H1 (cell line): ENCODE measurements at regions not wholly inside any gene's neighbourhood (a gene's known extent, or its start where the extent isn't known, plus 50 kb on each side); places are given as distances from the start of the nearest gene placed in this dataset.

ENCODE experiments used
- TF ChIP-seq, protein P1 (sequence below): fragments of 300-600 bp; sonication (generic); IDR thresholded peaks from 2 replicates; pipeline ENCODE4 v1.7.1; 2012; ENCODE audit warnings: low read length, moderate library complexity, mild to moderate bottlenecking, inconsistent platforms; ENCODE audit not compliant: insufficient replicate concordance
- TF ChIP-seq, protein P2 (sequence below): IDR thresholded peaks from 2 replicates; pipeline ENCODE4 v1.6.1; 2011; ENCODE audit warnings: low read length, improper control_type of control experiment

DNA sequence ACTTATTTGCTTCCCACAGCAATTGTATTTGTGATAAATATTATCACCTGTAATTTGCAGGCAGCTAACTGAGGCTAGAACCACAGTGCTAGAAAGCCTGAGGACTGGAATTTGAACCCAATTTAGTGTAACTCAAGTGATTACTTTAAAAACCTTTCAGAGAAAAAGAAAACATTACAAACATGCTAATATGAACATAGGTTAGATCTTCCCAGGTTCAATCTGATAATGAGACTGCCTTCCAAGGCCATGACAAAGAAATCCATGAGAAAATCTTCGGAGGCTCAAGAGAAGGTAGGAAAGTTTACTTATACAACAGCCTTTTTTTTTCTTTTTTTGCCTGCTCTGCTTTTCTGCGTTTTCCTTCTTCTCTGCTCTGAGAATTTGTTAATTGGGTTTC lies 620.6 kb upstream of the CCNG1 start (continued):
- TF ChIP-seq, protein P1, sequence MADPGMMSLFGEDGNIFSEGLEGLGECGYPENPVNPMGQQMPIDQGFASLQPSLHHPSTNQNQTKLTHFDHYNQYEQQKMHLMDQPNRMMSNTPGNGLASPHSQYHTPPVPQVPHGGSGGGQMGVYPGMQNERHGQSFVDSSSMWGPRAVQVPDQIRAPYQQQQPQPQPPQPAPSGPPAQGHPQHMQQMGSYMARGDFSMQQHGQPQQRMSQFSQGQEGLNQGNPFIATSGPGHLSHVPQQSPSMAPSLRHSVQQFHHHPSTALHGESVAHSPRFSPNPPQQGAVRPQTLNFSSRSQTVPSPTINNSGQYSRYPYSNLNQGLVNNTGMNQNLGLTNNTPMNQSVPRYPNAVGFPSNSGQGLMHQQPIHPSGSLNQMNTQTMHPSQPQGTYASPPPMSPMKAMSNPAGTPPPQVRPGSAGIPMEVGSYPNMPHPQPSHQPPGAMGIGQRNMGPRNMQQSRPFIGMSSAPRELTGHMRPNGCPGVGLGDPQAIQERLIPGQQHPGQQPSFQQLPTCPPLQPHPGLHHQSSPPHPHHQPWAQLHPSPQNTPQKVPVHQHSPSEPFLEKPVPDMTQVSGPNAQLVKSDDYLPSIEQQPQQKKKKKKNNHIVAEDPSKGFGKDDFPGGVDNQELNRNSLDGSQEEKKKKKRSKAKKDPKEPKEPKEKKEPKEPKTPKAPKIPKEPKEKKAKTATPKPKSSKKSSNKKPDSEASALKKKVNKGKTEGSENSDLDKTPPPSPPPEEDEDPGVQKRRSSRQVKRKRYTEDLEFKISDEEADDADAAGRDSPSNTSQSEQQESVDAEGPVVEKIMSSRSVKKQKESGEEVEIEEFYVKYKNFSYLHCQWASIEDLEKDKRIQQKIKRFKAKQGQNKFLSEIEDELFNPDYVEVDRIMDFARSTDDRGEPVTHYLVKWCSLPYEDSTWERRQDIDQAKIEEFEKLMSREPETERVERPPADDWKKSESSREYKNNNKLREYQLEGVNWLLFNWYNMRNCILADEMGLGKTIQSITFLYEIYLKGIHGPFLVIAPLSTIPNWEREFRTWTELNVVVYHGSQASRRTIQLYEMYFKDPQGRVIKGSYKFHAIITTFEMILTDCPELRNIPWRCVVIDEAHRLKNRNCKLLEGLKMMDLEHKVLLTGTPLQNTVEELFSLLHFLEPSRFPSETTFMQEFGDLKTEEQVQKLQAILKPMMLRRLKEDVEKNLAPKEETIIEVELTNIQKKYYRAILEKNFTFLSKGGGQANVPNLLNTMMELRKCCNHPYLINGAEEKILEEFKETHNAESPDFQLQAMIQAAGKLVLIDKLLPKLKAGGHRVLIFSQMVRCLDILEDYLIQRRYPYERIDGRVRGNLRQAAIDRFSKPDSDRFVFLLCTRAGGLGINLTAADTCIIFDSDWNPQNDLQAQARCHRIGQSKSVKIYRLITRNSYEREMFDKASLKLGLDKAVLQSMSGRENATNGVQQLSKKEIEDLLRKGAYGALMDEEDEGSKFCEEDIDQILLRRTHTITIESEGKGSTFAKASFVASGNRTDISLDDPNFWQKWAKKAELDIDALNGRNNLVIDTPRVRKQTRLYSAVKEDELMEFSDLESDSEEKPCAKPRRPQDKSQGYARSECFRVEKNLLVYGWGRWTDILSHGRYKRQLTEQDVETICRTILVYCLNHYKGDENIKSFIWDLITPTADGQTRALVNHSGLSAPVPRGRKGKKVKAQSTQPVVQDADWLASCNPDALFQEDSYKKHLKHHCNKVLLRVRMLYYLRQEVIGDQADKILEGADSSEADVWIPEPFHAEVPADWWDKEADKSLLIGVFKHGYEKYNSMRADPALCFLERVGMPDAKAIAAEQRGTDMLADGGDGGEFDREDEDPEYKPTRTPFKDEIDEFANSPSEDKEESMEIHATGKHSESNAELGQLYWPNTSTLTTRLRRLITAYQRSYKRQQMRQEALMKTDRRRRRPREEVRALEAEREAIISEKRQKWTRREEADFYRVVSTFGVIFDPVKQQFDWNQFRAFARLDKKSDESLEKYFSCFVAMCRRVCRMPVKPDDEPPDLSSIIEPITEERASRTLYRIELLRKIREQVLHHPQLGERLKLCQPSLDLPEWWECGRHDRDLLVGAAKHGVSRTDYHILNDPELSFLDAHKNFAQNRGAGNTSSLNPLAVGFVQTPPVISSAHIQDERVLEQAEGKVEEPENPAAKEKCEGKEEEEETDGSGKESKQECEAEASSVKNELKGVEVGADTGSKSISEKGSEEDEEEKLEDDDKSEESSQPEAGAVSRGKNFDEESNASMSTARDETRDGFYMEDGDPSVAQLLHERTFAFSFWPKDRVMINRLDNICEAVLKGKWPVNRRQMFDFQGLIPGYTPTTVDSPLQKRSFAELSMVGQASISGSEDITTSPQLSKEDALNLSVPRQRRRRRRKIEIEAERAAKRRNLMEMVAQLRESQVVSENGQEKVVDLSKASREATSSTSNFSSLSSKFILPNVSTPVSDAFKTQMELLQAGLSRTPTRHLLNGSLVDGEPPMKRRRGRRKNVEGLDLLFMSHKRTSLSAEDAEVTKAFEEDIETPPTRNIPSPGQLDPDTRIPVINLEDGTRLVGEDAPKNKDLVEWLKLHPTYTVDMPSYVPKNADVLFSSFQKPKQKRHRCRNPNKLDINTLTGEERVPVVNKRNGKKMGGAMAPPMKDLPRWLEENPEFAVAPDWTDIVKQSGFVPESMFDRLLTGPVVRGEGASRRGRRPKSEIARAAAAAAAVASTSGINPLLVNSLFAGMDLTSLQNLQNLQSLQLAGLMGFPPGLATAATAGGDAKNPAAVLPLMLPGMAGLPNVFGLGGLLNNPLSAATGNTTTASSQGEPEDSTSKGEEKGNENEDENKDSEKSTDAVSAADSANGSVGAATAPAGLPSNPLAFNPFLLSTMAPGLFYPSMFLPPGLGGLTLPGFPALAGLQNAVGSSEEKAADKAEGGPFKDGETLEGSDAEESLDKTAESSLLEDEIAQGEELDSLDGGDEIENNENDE = no peak
- TF ChIP-seq, protein P2, sequence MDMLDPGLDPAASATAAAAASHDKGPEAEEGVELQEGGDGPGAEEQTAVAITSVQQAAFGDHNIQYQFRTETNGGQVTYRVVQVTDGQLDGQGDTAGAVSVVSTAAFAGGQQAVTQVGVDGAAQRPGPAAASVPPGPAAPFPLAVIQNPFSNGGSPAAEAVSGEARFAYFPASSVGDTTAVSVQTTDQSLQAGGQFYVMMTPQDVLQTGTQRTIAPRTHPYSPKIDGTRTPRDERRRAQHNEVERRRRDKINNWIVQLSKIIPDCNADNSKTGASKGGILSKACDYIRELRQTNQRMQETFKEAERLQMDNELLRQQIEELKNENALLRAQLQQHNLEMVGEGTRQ = no peak
